H1 (cell line): ENCODE measurements at regions not wholly inside any gene's neighbourhood (a gene's known extent, or its start where the extent isn't known, plus 50 kb on each side); places are given as distances from the start of the nearest gene placed in this dataset.

ENCODE experiments used
- CTCF ChIA-PET: fragments of 300-600 bp; sonication (Branson Sonifier 250); formaldehyde crosslinking; loops from one replicate; lab custom pipeline; 2021; ENCODE audit not compliant: partially characterized antibody; lab: Charles Lee
- POLR2A ChIA-PET: fragments of 300-600 bp; sonication (Branson Sonifier 250); formaldehyde crosslinking; loops from one replicate; lab custom pipeline; 2021; ENCODE audit warnings: inconsistent platforms; ENCODE audit not compliant: partially characterized antibody; lab: Charles Lee
- DNase-seq, 2 experiments: peaks; one replicate each; pipeline versions ENCODE4 v3.0.0 to v3.0.0-alpha.2; 2010 to 2022; ENCODE audit warnings: low spot score in 2 of 2, low read depth in 1 of 2, mixed read lengths in 1 of 2
- FAIRE-seq: peaks from 2 replicates; lab custom pipeline; 2011; peaks lifted over from hg19 to GRCh38; lab: Jason Lieb, UNC
- H2AFZ ChIP-seq: 2 replicates; pipeline ENCODE4 v1.8.1; 2012; ENCODE audit warnings: low read length, inconsistent platforms
- H2AK5ac ChIP-seq: 2 replicates; pipeline ENCODE4 v1.6.1; 2013; ENCODE audit warnings: low read depth, low read length
- H2BK120ac ChIP-seq: replicated peaks from 2 replicates; pipeline ENCODE3; 2013; ENCODE audit warnings: low read depth, low read length, inconsistent platforms
- H2BK12ac ChIP-seq: 2 replicates; pipeline ENCODE4 v1.6.1; 2013; ENCODE audit warnings: low read depth, low read length
- H2BK15ac ChIP-seq: 2 replicates; pipeline ENCODE4 v1.6.1; 2013; ENCODE audit warnings: low read length
- H2BK20ac ChIP-seq: 2 replicates; pipeline ENCODE4 v1.6.1; 2013; ENCODE audit warnings: low read length
- H2BK5ac ChIP-seq: 2 replicates; pipeline ENCODE4 v1.6.1; 2013; ENCODE audit warnings: low read depth, low read length
- H3K14ac ChIP-seq: 2 replicates; pipeline ENCODE4 v1.6.1; 2013; ENCODE audit warnings: inconsistent platforms; ENCODE audit not compliant: insufficient read length
- H3K18ac ChIP-seq: 2 replicates; pipeline ENCODE4 v1.6.1; 2013; ENCODE audit warnings: low read length; ENCODE audit errors: extremely low read depth
- H3K23ac ChIP-seq: 2 replicates; pipeline ENCODE4 v1.6.1; 2013; ENCODE audit warnings: inconsistent platforms; ENCODE audit not compliant: insufficient read length
- H3K23me2 ChIP-seq: 2 replicates; pipeline ENCODE4 v1.6.1; 2013; ENCODE audit warnings: low read depth, low read length
- H3K27ac ChIP-seq: 2 replicates; pipeline ENCODE4 v1.6.1; 2011; ENCODE audit warnings: low read depth, low read length, inconsistent platforms
- H3K27me3 ChIP-seq, 4 experiments: replicated peaks in 1 of 4; 1 replicate in 1 of 4; 2 replicates in 3 of 4; pipeline versions ENCODE4 v1.6.1 to v1.8.1; 2011 to 2013; ENCODE audit warnings: low read length in 3 of 4, mild to moderate bottlenecking in 3 of 4, inconsistent platforms in 2 of 4, mixed read lengths in 2 of 4, moderate library complexity in 1 of 4; ENCODE audit not compliant: control insufficient read depth in 3 of 4, insufficient read depth in 3 of 4; ENCODE audit errors: extremely low read depth in 1 of 4
- H3K36me3 ChIP-seq, 4 experiments: 2 replicates each; pipeline versions ENCODE4 v1.6.1 to v1.8.1; 2011 to 2013; ENCODE audit warnings: mild to moderate bottlenecking in 4 of 4, low read length in 3 of 4, moderate library complexity in 2 of 4, control low read depth in 1 of 4, inconsistent platforms in 1 of 4; ENCODE audit not compliant: insufficient read depth in 4 of 4, control insufficient read depth in 2 of 4
- H3K4ac ChIP-seq: replicated peaks from 2 replicates; pipeline ENCODE3; 2013; ENCODE audit warnings: low read length, low read depth, mixed read lengths, inconsistent platforms; ENCODE audit not compliant: insufficient read length
- H3K4me1 ChIP-seq, 4 experiments: replicated peaks in 1 of 4; 1 replicate in 1 of 4; 2 replicates in 3 of 4; pipeline versions ENCODE4 v1.6.1 to v1.8.1; 2011 to 2013; ENCODE audit warnings: low read length in 3 of 4, inconsistent platforms in 2 of 4, mixed read lengths in 1 of 4; ENCODE audit not compliant: insufficient read depth in 4 of 4, control insufficient read depth in 3 of 4
- H3K4me2 ChIP-seq, 2 experiments: 2 replicates each; pipeline versions ENCODE4 v1.6.1 to v1.8.1; 2011 to 2013; ENCODE audit warnings: low read depth in 2 of 2, low read length in 2 of 2, control low read depth in 1 of 2, inconsistent platforms in 1 of 2, mild to moderate bottlenecking in 1 of 2; ENCODE audit not compliant: insufficient read depth in 1 of 2
- H3K4me3 ChIP-seq, 4 experiments: fragments of 200-600, 300-600 bp in 1 of 4; sonication (generic), shearing (Covaris generic), sonication (Bioruptor Twin) in 1 of 4; 2 replicates each; pipeline versions ENCODE4 v1.5.1 to v1.8.1; 2011 to 2016; ENCODE audit warnings: low read length in 4 of 4, low read depth in 3 of 4, control low read depth in 2 of 4, inconsistent platforms in 2 of 4, mild to moderate bottlenecking in 2 of 4, mixed read lengths in 1 of 4, moderate library complexity in 1 of 4; ENCODE audit not compliant: insufficient read depth in 2 of 4; ENCODE audit errors: extremely low read depth in 1 of 4
- H3K56ac ChIP-seq: replicated peaks from 2 replicates; pipeline ENCODE3; 2013; ENCODE audit warnings: low read depth, mild to moderate bottlenecking, mixed read lengths, low read length, inconsistent platforms; ENCODE audit not compliant: insufficient read length
- H3K79me1 ChIP-seq: 2 replicates; pipeline ENCODE4 v1.6.1; 2013; ENCODE audit warnings: low read depth, low read length, control low read depth
- H3K79me2 ChIP-seq, 2 experiments: 2 replicates each; pipeline versions ENCODE4 v1.6.1 to v1.8.1; 2012 to 2013; ENCODE audit warnings: low read length in 2 of 2, mild to moderate bottlenecking in 2 of 2, inconsistent platforms in 1 of 2; ENCODE audit not compliant: insufficient read depth in 2 of 2, control insufficient read depth in 1 of 2
- H3K9ac ChIP-seq, 4 experiments: replicated peaks in 1 of 4; 1 replicate in 1 of 4; 2 replicates in 3 of 4; pipeline versions ENCODE4 v1.6.1 to v1.8.1; 2011 to 2013; ENCODE audit warnings: low read depth in 3 of 4, low read length in 3 of 4, control low read depth in 2 of 4, mild to moderate bottlenecking in 2 of 4, moderate library complexity in 2 of 4, inconsistent platforms in 1 of 4; ENCODE audit errors: extremely low read depth in 1 of 4
- H3K9me3 ChIP-seq, 2 experiments: 2 replicates each; pipeline versions ENCODE4 v1.6.1 to v1.8.1; 2012 to 2013; ENCODE audit warnings: mild to moderate bottlenecking in 2 of 2, moderate library complexity in 2 of 2, control low read depth in 1 of 2, inconsistent platforms in 1 of 2, low read depth in 1 of 2, low read length in 1 of 2, mixed read lengths in 1 of 2; ENCODE audit not compliant: insufficient read depth in 2 of 2
- H4K20me1 ChIP-seq, 2 experiments: replicated peaks in 1 of 2; 2 replicates each; pipeline versions ENCODE3 to v1.8.1; 2011 to 2013; ENCODE audit warnings: inconsistent platforms in 2 of 2, low read length in 2 of 2, mild to moderate bottlenecking in 1 of 2; ENCODE audit not compliant: insufficient read depth in 2 of 2, control insufficient read depth in 1 of 2
- H4K5ac ChIP-seq: 2 replicates; pipeline ENCODE4 v1.6.1; 2013; ENCODE audit warnings: low read length, low read depth, mixed read lengths, inconsistent platforms; ENCODE audit not compliant: insufficient read length
- H4K8ac ChIP-seq: 2 replicates; pipeline ENCODE4 v1.8.0; 2013; ENCODE audit warnings: mild to moderate bottlenecking, moderate library complexity, low read length, inconsistent platforms; ENCODE audit not compliant: insufficient read depth; ENCODE audit errors: extremely low read depth
- H4K91ac ChIP-seq: replicated peaks from 2 replicates; pipeline ENCODE3; 2013; ENCODE audit warnings: low read length, mixed read lengths, inconsistent platforms; ENCODE audit not compliant: insufficient read length
- NRF1 ChIP-seq: IDR thresholded peaks from 2 replicates; pipeline ENCODE4 v1.6.1; 2011; ENCODE audit warnings: mild to moderate bottlenecking, low read depth, low read length, improper control_type of control experiment
- RNF2 ChIP-seq: fragments of 200-900, 300-1000 bp; sonication (generic); IDR thresholded peaks from 2 replicates; pipeline ENCODE4 v1.7.1; 2016; ENCODE audit warnings: borderline replicate concordance, low read depth, mild to moderate bottlenecking, antibody characterized with exemption, low read length; ENCODE audit not compliant: poor library complexity, severe bottlenecking; ENCODE audit errors: missing control alignments
- YY1 ChIP-seq: IDR thresholded peaks from 2 replicates; pipeline ENCODE4 v1.6.1; 2011; ENCODE audit warnings: low read depth, mild to moderate bottlenecking, low read length
- WGBS, 2 experiments: shearing (Covaris generic) in 1 of 2; methylation state at CpG; one replicate each; pipeline versions ENCODE4 v1.1.6 to v1.1.7; 2013 to 2015; ENCODE audit warnings: low lambda C conversion rate in 2 of 2, mixed read lengths in 2 of 2, inconsistent platforms in 1 of 2, low coverage in 1 of 2, missing lambda C conversion rate in 1 of 2; ENCODE audit not compliant: insufficient replicate concordance in 2 of 2, insufficient coverage in 1 of 2, insufficient read length in 1 of 2; ENCODE audit errors: extremely low coverage in 1 of 2, missing lambda C conversion rate in 1 of 2; 5-methylcytosine and 5-hydroxymethylcytosine counted together

GRCh38 chr7:138246428-138246827 is 170.2 kb downstream of the AKR1D1 start:
- no peak for FAIRE-seq
- WGBS, 2 experiments: 63% methylated on average over 5 of the region's 5 CpGs; no CpG with 5 or more reads in 1 of the 2 experiments
- no peak overlapping the region for H3K4me2 ChIP-seq

More at GRCh38 chr7:138246428-138246827, 170.2 kb downstream of the AKR1D1 start:
- Histone ChIP-seq H2BK120ac (peak overlapping the region; percentile 57), H4K8ac (no peak overlapping the region), H3K4ac (no peak overlapping the region), H3K27ac (no peak overlapping the region), H4K91ac (peak overlapping the region; percentile 45), H3K36me3 (no peaks in the 10 kb centered on the region), H4K5ac (no peak overlapping the region), H3K79me2 (no peaks in the 10 kb centered on the region), H3K79me1 (no peaks in the 10 kb centered on the region), H4K20me1 (no peaks in the 10 kb centered on the region), H3K23me2 (no peaks in the 10 kb centered on the region), H3K18ac (no peak overlapping the region; the same call in 1 of the 2 replicates), H3K27me3 (no peaks in the 10 kb centered on the region), H3K4me1 (peaks cover 3 to 20% (median 11%) of the 10 kb centered on the region in 4 experiments; a peak in 6 of 7 replicates), H2BK12ac (no peak overlapping the region), H3K56ac (peak overlapping the region; percentile 11), H3K23ac (no peak overlapping the region), H3K14ac (no peak overlapping the region), H2BK5ac (peak overlapping the region; percentile 53; the same call in 1 of the 2 replicates), H3K9me3 (no peaks in the 10 kb centered on the region), H3K9ac (no peak overlapping the region), H2AFZ (no peak overlapping the region), H3K4me3 (no peak overlapping the region), H2BK15ac (no peak overlapping the region), H2AK5ac (no peak overlapping the region), H2BK20ac (0 out of 2 replicates have a peak overlapping the region, but pooled peaks have one; percentile 72)
- CTCF ChIA-PET: interaction anchor here (0.5 to 0.8 kb wide), 2 partner anchors 80 to 182 kb away, joined by 3 read pairs; no protein-coding TSS in a partner anchor
- no peak for DNase-seq
- POLR2A ChIA-PET: interaction anchor here (0.8 to 1.7 kb wide), 4 partner anchors 39 to 212 kb away, joined by 3 to 4 read pairs (median 4); no protein-coding TSS in a partner anchor
- TF ChIP-seq RNF2 (no peak), NRF1 (no peak), YY1 (peak; percentile 64)
